ENCODE measurements at regions not wholly inside any gene's neighbourhood (a gene's known extent, or its start where the extent isn't known, plus 50 kb on each side); places are given as distances from the start of the nearest gene placed in this dataset.

DNA sequence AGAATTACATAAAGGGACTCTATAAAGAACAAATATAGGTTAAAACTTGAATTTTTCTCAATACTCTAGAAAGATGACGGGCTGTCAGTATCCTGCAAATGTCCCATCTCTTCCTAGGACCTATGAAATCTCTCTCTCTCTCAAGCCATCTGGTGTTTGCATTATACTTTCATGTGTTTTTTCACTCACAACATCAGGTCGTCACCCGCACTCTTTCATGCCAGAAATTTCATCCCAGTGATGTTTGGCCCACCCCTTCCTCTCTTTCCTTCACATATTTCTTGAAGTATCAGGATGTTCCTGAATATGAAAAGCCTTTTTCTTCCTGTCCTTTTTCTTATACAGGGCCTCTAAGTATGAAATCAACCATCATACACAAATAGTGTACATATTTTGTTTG, 63.3 kb upstream of the GAS1 start:
- H3K27ac ChIP-seq, result no peak overlapping the region
- TF ChIP-seq, protein P1, sequence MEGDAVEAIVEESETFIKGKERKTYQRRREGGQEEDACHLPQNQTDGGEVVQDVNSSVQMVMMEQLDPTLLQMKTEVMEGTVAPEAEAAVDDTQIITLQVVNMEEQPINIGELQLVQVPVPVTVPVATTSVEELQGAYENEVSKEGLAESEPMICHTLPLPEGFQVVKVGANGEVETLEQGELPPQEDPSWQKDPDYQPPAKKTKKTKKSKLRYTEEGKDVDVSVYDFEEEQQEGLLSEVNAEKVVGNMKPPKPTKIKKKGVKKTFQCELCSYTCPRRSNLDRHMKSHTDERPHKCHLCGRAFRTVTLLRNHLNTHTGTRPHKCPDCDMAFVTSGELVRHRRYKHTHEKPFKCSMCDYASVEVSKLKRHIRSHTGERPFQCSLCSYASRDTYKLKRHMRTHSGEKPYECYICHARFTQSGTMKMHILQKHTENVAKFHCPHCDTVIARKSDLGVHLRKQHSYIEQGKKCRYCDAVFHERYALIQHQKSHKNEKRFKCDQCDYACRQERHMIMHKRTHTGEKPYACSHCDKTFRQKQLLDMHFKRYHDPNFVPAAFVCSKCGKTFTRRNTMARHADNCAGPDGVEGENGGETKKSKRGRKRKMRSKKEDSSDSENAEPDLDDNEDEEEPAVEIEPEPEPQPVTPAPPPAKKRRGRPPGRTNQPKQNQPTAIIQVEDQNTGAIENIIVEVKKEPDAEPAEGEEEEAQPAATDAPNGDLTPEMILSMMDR (conservative IDR thresholded peaks at IDR 0.05), result no peak

DNA sequence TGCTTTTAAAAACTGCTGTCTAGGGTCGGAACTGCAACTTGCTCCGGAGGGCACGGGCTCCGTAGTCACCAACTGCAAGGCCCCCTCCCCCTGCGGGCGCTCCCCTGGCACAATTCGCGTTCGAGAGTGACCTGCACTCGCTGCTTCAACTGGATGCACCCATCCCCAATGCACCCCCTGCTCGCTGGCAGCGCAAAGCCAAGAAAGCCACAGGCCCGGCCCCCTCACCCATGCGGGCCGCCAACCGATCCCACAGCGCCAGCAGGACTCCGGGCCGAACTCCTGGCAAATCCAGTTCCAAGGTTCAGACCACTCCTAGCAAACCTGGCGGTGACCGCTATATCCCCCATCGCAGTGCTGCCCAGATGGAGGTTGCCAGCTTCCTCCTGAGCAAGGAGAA, 64.2 kb upstream of the GAS1 start:
- H3K27ac ChIP-seq, result no peak overlapping the region
- TF ChIP-seq, protein P1 (conservative IDR thresholded peaks at IDR 0.05), result no peak

DNA sequence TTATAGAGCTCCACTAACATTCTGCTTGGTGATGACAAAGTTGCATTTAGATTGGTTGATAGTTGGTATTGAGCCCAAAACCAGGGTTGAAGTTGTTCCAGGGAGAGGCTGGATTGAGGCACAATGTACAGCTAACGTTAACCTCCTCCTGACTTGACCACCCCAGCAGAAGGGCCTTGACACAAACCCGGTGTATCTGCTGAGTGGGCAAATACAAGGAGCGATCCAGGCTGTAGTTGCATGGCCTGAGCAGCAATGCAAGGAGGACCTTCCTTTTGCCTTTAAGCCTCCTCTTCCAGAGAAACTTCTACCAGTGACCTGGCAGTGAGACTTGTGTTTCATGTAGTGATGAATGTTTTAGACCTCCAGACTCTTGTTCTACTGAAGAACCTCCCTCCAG, 66.2 kb upstream of the GAS1 start:
- H3K27ac ChIP-seq, result no peak overlapping the region
- TF ChIP-seq, protein P1 (conservative IDR thresholded peaks at IDR 0.05), result no peak

DNA sequence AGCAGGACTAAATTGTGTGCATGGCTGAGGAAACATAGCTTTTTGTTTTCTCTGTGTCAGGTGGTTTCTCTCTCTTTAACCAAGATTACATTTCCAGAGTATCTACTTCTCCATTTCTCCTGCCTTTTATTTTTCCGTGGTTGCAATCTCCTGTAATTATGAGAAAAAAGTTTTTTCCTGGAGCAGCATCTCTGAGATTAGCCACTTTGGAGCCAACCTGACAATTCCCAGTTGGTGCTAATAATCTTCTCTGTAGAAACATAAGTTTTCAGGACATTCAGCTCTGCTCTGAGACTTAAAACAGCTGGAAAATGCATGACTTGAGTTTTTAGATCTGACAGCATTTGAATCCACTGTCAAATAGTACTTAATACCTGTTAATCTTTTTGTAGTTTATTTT, 67.1 kb upstream of the GAS1 start:
- no peak overlapping the region for H3K27ac ChIP-seq
- TF ChIP-seq, protein P1 (conservative IDR thresholded peaks at IDR 0.05), result no peak

DNA sequence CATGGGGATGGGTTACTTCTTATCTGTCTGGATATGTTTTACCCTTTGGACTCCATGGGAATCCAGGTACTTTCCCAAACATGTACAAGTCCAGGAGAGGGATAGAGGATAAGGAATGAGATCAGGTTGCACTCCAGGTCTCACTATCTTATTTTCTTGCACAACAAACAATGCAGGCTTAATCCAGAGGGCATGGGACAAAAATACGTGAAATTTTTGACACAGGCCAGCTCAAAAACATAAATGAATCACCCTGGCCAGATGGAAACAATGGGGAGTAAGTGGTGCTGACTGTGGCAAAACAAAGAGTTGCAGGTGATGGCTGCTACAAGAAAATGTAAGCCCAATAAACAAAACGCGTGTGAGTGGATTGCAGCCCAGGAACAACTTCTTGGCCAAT, 69.4 kb upstream of the GAS1 start:
- TF ChIP-seq, protein P1 (conservative IDR thresholded peaks at IDR 0.05), result no peak
- H3K27ac ChIP-seq, result no peak overlapping the region

DNA sequence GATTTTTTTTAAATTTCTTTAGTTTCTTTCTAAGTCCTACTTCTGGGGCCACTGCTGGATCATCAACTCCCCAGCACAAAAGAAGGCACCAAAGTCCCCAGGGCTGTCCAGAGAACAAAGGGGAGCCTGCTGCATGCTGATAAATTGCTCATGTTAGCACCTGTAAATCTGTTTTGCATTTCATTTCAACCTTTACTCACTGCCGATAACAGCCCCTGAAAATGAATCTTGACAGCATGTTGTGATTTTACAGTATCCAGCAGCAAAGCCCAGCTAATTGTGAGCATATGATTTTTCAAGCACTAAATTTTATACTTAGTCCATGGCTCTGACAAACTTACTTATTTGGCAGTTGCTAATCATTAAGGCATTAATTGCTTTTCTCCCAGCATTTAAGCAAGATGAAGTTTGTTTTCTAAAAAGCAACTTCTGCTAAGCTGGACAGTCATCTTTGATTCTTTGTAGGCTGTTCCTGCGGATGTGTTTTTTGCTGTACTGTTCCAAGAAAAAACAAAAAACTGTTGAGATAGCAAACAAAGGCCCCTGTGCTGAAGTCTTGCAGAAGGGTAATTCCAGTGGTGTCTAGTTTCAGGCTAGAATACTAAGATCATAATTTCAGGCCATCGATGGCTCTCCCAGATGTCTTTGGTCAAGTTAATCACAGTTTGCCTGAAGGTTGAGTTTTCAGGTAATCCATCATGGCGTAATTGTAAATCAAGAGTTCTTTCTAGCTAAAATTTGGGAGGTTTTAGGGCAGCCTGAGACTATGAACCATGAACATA, 73.1 kb upstream of the GAS1 start:
- no peak overlapping the region for H3K27ac ChIP-seq
- TF ChIP-seq, protein P1 (conservative IDR thresholded peaks at IDR 0.05), result no peak

DNA sequence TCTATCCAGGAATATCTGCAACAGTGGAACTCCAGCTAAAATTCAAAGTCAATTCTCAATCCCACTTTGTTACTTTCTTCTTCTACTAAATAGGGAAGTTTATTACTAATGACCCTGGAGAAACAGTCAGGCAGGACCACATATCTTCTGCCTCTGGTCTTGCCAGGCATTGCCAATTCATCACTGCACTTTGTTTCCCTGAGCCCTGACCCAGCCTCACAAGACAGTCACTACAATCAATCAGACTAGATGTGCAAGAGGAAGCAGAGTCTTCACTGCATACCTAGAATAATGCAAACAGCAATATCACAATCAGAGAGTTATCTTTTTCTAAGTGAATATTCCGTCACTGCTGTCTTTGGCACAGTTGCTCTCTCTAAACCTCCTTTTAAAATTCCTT, 74.9 kb upstream of the GAS1 start:
- no peak overlapping the region for H3K27ac ChIP-seq
- TF ChIP-seq, protein P1 (conservative IDR thresholded peaks at IDR 0.05), result no peak

Measured in VCaP (cell line).